ENCODE measurements at regions not wholly inside any gene's neighbourhood (a gene's known extent, or its start where the extent isn't known, plus 50 kb on each side); places are given as distances from the start of the nearest gene placed in this dataset.

- no peak for TF ChIP-seq CTCF (conservative IDR thresholded peaks at IDR 0.05; ENCODE audit: low read depth in 2 of 2)
- no peak for TF ChIP-seq POLR2AphosphoS5 (IDR thresholded peaks at IDR 0.05; ENCODE audit: low read depth)
- TF ChIP-seq EZH2 (IDR thresholded peaks at IDR 0.05; ENCODE audit: low read depth, unreplicated experiment) = no peak
- TF ChIP-seq EZH2phosphoT487 (IDR thresholded peaks at IDR 0.05; ENCODE audit: unreplicated experiment) = no peak
- no peak for TF ChIP-seq REST (IDR thresholded peaks at IDR 0.05; ENCODE audit: unreplicated experiment)
- no peak for TF ChIP-seq JUNB (IDR thresholded peaks at IDR 0.05; ENCODE audit: unreplicated experiment)
- TF ChIP-seq NANOG (IDR thresholded peaks at IDR 0.05; ENCODE audit: borderline replicate concordance) = no peak
- no peak for TF ChIP-seq CREB1 (CRISPR knock-in tag; IDR thresholded peaks at IDR 0.05; ENCODE audit: low read depth)
- no peak for TF ChIP-seq STAT1 (IDR thresholded peaks at IDR 0.05; ENCODE audit: unreplicated experiment)
- no peak for TF ChIP-seq ETS1 (IDR thresholded peaks at IDR 0.05)
- TF ChIP-seq ZNF114 (CRISPR knock-in tag; IDR thresholded peaks at IDR 0.05) = no peak
- TF ChIP-seq ZNF462 (CRISPR knock-in tag; IDR thresholded peaks at IDR 0.05) = no peak
- TF ChIP-seq ZNF331 (CRISPR knock-in tag; IDR thresholded peaks at IDR 0.05; ENCODE audit: low read depth) = no peak
Measured at GRCh38 chr2:239762655-239763269, 262.4 kb downstream of the NDUFA10 start.
